GM23338 (cell line): ENCODE measurements at regions not wholly inside any gene's neighbourhood (a gene's known extent, or its start where the extent isn't known, plus 50 kb on each side); places are given as distances from the start of the nearest gene placed in this dataset.

Experiments used
- ATAC-seq: fragments of 200-7000 bp; cut with Tn5 transposase; 3 replicates; pipeline ENCODE4 v1.9.1; 2020
- DNase-seq: peaks from one replicate; pipeline ENCODE4 v3.0.0-alpha.2; 2015; ENCODE audit warnings: low spot score
- H2AFZ ChIP-seq: fragments of 200-600 bp; sonication (generic); 2 replicates; pipeline ENCODE4 v1.8.0; 2016; ENCODE audit warnings: antibody characterized with exemption, mild to moderate bottlenecking, moderate library complexity
- H3F3A ChIP-seq: fragments of 200-600 bp; sonication (generic); replicated peaks from 2 replicates; pipeline ENCODE4 v1.8.0; 2017; ENCODE audit warnings: antibody characterized with exemption, mixed run types, low read depth
- H3K27ac ChIP-seq: fragments of 200-600 bp; sonication (generic); 2 replicates; pipeline ENCODE4 v1.6.1; 2016; ENCODE audit warnings: low read depth
- H3K27me3 ChIP-seq: fragments of 200-600 bp; sonication (generic); 2 replicates; pipeline ENCODE4 v1.8.0; 2016; ENCODE audit warnings: mild to moderate bottlenecking, mixed run types, moderate library complexity; ENCODE audit not compliant: insufficient read depth
- H3K36me3 ChIP-seq: fragments of 200-600 bp; sonication (generic); 2 replicates; pipeline ENCODE4 v1.8.0; 2016; ENCODE audit warnings: mild to moderate bottlenecking; ENCODE audit not compliant: insufficient read depth
- H3K4me1 ChIP-seq: fragments of 200-600 bp; sonication (generic); 2 replicates; pipeline ENCODE4 v1.8.0; 2016; ENCODE audit warnings: mild to moderate bottlenecking, moderate library complexity; ENCODE audit not compliant: insufficient read depth
- H3K4me2 ChIP-seq: fragments of 200-600 bp; sonication (generic); 2 replicates; pipeline ENCODE4 v1.7.1; 2017; ENCODE audit warnings: mixed run types
- H3K4me3 ChIP-seq: fragments of 200-600 bp; sonication (generic); 2 replicates; pipeline ENCODE4 v1.6.1; 2016; ENCODE audit warnings: mixed run types
- H3K79me2 ChIP-seq: fragments of 200-600 bp; sonication (generic); replicated peaks from 2 replicates; pipeline ENCODE4 v1.8.0; 2017; ENCODE audit warnings: mild to moderate bottlenecking; ENCODE audit not compliant: insufficient read depth
- H3K9me2 ChIP-seq: fragments of 200-600 bp; sonication (generic); 2 replicates; pipeline ENCODE4 v1.8.0; 2017; ENCODE audit not compliant: insufficient read depth
- H4K20me1 ChIP-seq: fragments of 200-600 bp; sonication (generic); replicated peaks from 2 replicates; pipeline ENCODE4 v1.8.0; 2017; ENCODE audit warnings: mild to moderate bottlenecking; ENCODE audit not compliant: insufficient read depth
- H3K27ac Mint-ChIP-seq: 2 replicates; pipeline ENCODE4 v1.8.0; 2020; ENCODE audit warnings: inconsistent platforms, mild to moderate bottlenecking, moderate library complexity, mixed read lengths
- H3K27me3 Mint-ChIP-seq: 3 replicates; pipeline ENCODE4 v1.8.0; 2022; ENCODE audit warnings: low read depth, mild to moderate bottlenecking, moderate library complexity, mixed read lengths, inconsistent platforms; ENCODE audit not compliant: insufficient read depth, poor library complexity
- H3K36me3 Mint-ChIP-seq: 3 replicates; pipeline ENCODE4 v1.8.0; 2021; ENCODE audit warnings: low read depth, mild to moderate bottlenecking, inconsistent platforms, moderate library complexity, mixed read lengths
- H3K4me1 Mint-ChIP-seq: 3 replicates; pipeline ENCODE4 v1.8.0; 2020; ENCODE audit warnings: mild to moderate bottlenecking, inconsistent platforms, mixed read lengths
- H3K4me3 Mint-ChIP-seq: 3 replicates; pipeline ENCODE4 v1.8.0; 2021; ENCODE audit warnings: moderate library complexity, mild to moderate bottlenecking, inconsistent platforms, mixed read lengths
- H3K9me3 Mint-ChIP-seq: 3 replicates; pipeline ENCODE4 v1.8.0; 2020; ENCODE audit warnings: moderate library complexity, mild to moderate bottlenecking, inconsistent platforms, mixed read lengths
- CREB1 ChIP-seq: fragments of 250-450 bp; sonication (Bioruptor Pico); IDR thresholded peaks from 2 replicates; pipeline ENCODE4 v1.5.0; 2020; ENCODE audit warnings: low read depth, mild to moderate bottlenecking, moderate library complexity
- EZH2phosphoT487 ChIP-seq: fragments of 200-600 bp; sonication (generic); IDR thresholded peaks from one replicate; pipeline ENCODE4 v1.8.1; 2018; ENCODE audit warnings: antibody characterized with exemption; ENCODE audit not compliant: unreplicated experiment
- JUNB ChIP-seq: IDR thresholded peaks from one replicate; pipeline ENCODE4 v1.6.1; 2016; ENCODE audit warnings: antibody characterized with exemption; ENCODE audit not compliant: unreplicated experiment
- NANOG ChIP-seq: IDR thresholded peaks from 2 replicates; pipeline ENCODE4 v1.6.1; 2016; ENCODE audit warnings: antibody characterized with exemption, borderline replicate concordance
- POLR2AphosphoS5 ChIP-seq: IDR thresholded peaks from 2 replicates; pipeline ENCODE4 v1.6.1; 2016; ENCODE audit warnings: antibody characterized with exemption, low read depth
- STAT1 ChIP-seq: IDR thresholded peaks from one replicate; pipeline ENCODE4 v1.6.1; 2016; ENCODE audit warnings: antibody characterized with exemption; ENCODE audit not compliant: unreplicated experiment
- ZNF114 ChIP-seq: fragments of 250-450 bp; sonication (Bioruptor Pico); IDR thresholded peaks from 2 replicates; pipeline ENCODE4 v1.5.0; 2020; ENCODE audit warnings: mild to moderate bottlenecking, moderate library complexity
- ZNF331 ChIP-seq: fragments of 250-450 bp; sonication (Bioruptor Pico); IDR thresholded peaks from 2 replicates; pipeline ENCODE4 v1.5.0; 2020; ENCODE audit warnings: low read depth, mild to moderate bottlenecking, moderate library complexity
- TF ChIP-seq, protein P1 (sequence below), 2 experiments: fragments of 200-600 bp in 1 of 2; sonication (generic) in 1 of 2; conservative IDR thresholded peaks; 2 replicates each; pipeline versions ENCODE4 v1.5.1 to v1.6.1; 2016 to 2017; ENCODE audit warnings: antibody characterized with exemption in 2 of 2, low read depth in 2 of 2, mild to moderate bottlenecking in 2 of 2, moderate library complexity in 1 of 2
- TF ChIP-seq, protein P2 (sequence below): IDR thresholded peaks from 2 replicates; pipeline ENCODE4 v1.6.1; 2016; ENCODE audit warnings: antibody characterized with exemption
- TF ChIP-seq, protein P3 (sequence below): IDR thresholded peaks from one replicate; pipeline ENCODE4 v1.6.1; 2018; ENCODE audit warnings: antibody characterized with exemption; ENCODE audit not compliant: unreplicated experiment

DNA sequence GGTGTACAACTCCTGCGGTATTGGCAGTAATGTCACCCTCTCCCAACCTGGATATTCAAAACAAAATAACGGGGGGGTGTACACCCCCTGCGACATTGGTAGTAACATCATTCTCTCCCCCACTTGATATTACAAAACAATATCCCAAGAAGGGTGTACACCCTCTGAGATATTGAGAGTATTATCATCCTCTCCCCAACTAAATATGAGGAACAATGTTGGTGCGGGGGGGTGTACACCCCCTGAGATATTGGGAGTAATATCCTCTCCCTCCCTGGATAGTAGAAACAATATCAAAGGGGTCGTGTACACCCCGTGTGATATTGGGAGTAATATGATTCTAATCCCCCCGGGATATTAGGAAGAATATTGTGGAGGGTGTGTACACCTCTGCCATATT lies 71.4 kb upstream of the ADGRA3 start:
- DNase-seq (no peak), ATAC-seq (no peak)
- H3K4me2 ChIP-seq: no peak overlapping the region
- no peak overlapping the region for H3K4me3 ChIP-seq
- no peaks in the 10 kb centered on the region for H3K27me3 Mint-ChIP-seq
- no peak overlapping the region for H3K4me3 Mint-ChIP-seq
- H4K20me1 ChIP-seq: no peaks in the 10 kb centered on the region
- H3F3A ChIP-seq: no peaks in the 10 kb centered on the region
- H3K4me1 Mint-ChIP-seq: no peaks in the 10 kb centered on the region
- H3K4me1 ChIP-seq: no peaks in the 10 kb centered on the region
- H3K9me3 Mint-ChIP-seq: no peaks in the 10 kb centered on the region
- H3K36me3 ChIP-seq: no peaks in the 10 kb centered on the region
- H2AFZ ChIP-seq: no peak overlapping the region
- no peaks in the 10 kb centered on the region for H3K79me2 ChIP-seq
- H3K36me3 Mint-ChIP-seq: no peaks in the 10 kb centered on the region
- H3K9me2 ChIP-seq: no peaks in the 10 kb centered on the region
- no peak overlapping the region for H3K27ac Mint-ChIP-seq
- no peak overlapping the region for H3K27ac ChIP-seq
- TF ChIP-seq EZH2phosphoT487 (no peak), STAT1 (no peak), JUNB (no peak), CREB1 (no peak), POLR2AphosphoS5 (no peak), ZNF331 (CRISPR knock-in tag) (no peak), ZNF114 (CRISPR knock-in tag) (no peak)
- TF ChIP-seq, protein P1, sequence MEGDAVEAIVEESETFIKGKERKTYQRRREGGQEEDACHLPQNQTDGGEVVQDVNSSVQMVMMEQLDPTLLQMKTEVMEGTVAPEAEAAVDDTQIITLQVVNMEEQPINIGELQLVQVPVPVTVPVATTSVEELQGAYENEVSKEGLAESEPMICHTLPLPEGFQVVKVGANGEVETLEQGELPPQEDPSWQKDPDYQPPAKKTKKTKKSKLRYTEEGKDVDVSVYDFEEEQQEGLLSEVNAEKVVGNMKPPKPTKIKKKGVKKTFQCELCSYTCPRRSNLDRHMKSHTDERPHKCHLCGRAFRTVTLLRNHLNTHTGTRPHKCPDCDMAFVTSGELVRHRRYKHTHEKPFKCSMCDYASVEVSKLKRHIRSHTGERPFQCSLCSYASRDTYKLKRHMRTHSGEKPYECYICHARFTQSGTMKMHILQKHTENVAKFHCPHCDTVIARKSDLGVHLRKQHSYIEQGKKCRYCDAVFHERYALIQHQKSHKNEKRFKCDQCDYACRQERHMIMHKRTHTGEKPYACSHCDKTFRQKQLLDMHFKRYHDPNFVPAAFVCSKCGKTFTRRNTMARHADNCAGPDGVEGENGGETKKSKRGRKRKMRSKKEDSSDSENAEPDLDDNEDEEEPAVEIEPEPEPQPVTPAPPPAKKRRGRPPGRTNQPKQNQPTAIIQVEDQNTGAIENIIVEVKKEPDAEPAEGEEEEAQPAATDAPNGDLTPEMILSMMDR (conservative IDR thresholded peaks at IDR 0.05; ENCODE audit: low read depth in 2 of 2): no peak
- TF ChIP-seq, protein P2, sequence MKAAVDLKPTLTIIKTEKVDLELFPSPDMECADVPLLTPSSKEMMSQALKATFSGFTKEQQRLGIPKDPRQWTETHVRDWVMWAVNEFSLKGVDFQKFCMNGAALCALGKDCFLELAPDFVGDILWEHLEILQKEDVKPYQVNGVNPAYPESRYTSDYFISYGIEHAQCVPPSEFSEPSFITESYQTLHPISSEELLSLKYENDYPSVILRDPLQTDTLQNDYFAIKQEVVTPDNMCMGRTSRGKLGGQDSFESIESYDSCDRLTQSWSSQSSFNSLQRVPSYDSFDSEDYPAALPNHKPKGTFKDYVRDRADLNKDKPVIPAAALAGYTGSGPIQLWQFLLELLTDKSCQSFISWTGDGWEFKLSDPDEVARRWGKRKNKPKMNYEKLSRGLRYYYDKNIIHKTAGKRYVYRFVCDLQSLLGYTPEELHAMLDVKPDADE: no peak
- no peaks in the 10 kb centered on the region for H3K27me3 ChIP-seq

DNA sequence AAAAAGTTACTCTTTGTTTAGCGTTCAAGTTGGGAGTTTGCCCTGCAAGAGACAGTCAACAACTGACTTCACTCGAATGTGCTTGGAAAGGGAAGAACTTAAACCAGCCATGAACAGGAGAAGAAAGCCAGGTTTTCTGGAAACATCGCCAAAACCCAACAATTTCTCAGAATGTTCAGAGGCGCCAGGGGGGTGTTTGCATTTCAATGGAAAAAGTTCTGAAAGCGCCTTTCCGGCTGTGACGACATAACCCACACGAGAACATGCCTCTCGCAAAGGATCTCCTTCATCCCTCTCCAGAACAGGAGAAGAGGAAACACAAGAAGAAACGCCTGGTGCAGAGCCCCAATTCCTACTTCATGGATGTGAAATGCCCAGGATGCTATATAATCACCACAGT lies 78.1 kb upstream of the ADGRA3 start:
- no peaks in the 10 kb centered on the region for H3K27me3 Mint-ChIP-seq
- H3K4me2 ChIP-seq: no peak overlapping the region
- peak overlapping the region; percentile 69 for H2AFZ ChIP-seq
- H3K36me3 Mint-ChIP-seq: no peaks in the 10 kb centered on the region
- DNase-seq: no peak
- H3K79me2 ChIP-seq: no peaks in the 10 kb centered on the region
- no peaks in the 10 kb centered on the region for H3K27me3 ChIP-seq
- no peak overlapping the region for H3K27ac Mint-ChIP-seq
- no peak for ATAC-seq
- H3F3A ChIP-seq: no peaks in the 10 kb centered on the region
- H3K9me3 Mint-ChIP-seq: no peaks in the 10 kb centered on the region
- no peaks in the 10 kb centered on the region for H4K20me1 ChIP-seq
- no peaks in the 10 kb centered on the region for H3K9me2 ChIP-seq
- no peaks in the 10 kb centered on the region for H3K4me1 Mint-ChIP-seq
- no peak overlapping the region for H3K4me3 ChIP-seq
- no peaks in the 10 kb centered on the region for H3K4me1 ChIP-seq
- no peak overlapping the region for H3K27ac ChIP-seq
- no peaks in the 10 kb centered on the region for H3K36me3 ChIP-seq
- H3K4me3 Mint-ChIP-seq: no peak overlapping the region
- TF ChIP-seq ZNF331 (CRISPR knock-in tag): no peak
- TF ChIP-seq, protein P2: no peak
- TF ChIP-seq ZNF114 (CRISPR knock-in tag): no peak
- no peak for TF ChIP-seq EZH2phosphoT487
- TF ChIP-seq, protein P3, sequence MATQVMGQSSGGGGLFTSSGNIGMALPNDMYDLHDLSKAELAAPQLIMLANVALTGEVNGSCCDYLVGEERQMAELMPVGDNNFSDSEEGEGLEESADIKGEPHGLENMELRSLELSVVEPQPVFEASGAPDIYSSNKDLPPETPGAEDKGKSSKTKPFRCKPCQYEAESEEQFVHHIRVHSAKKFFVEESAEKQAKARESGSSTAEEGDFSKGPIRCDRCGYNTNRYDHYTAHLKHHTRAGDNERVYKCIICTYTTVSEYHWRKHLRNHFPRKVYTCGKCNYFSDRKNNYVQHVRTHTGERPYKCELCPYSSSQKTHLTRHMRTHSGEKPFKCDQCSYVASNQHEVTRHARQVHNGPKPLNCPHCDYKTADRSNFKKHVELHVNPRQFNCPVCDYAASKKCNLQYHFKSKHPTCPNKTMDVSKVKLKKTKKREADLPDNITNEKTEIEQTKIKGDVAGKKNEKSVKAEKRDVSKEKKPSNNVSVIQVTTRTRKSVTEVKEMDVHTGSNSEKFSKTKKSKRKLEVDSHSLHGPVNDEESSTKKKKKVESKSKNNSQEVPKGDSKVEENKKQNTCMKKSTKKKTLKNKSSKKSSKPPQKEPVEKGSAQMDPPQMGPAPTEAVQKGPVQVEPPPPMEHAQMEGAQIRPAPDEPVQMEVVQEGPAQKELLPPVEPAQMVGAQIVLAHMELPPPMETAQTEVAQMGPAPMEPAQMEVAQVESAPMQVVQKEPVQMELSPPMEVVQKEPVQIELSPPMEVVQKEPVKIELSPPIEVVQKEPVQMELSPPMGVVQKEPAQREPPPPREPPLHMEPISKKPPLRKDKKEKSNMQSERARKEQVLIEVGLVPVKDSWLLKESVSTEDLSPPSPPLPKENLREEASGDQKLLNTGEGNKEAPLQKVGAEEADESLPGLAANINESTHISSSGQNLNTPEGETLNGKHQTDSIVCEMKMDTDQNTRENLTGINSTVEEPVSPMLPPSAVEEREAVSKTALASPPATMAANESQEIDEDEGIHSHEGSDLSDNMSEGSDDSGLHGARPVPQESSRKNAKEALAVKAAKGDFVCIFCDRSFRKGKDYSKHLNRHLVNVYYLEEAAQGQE: no peak
- TF ChIP-seq CREB1: no peak
- TF ChIP-seq JUNB: no peak
- TF ChIP-seq, protein P1 (conservative IDR thresholded peaks at IDR 0.05; ENCODE audit: low read depth in 2 of 2): no peak
- no peak for TF ChIP-seq NANOG
- no peak for TF ChIP-seq POLR2AphosphoS5
